Activated CD4-positive, alpha-beta T cell treated with anti-CD3 and anti-CD28 coated beads, Interleukin-2, Interleukin-4, amounts not matched to agents 100 ng/mL and 50 ng/mL, durations not matched to agents 16 hours and 8 hours (primary cell): ENCODE measurements at regions not wholly inside any gene's neighbourhood (a gene's known extent, or its start where the extent isn't known, plus 50 kb on each side); places are given as distances from the start of the nearest gene placed in this dataset.

Experiments used
- DNase-seq: peaks from one replicate; pipeline ENCODE4 v3.0.0-alpha.2; 2020; ENCODE audit warnings: low spot score

DNA sequence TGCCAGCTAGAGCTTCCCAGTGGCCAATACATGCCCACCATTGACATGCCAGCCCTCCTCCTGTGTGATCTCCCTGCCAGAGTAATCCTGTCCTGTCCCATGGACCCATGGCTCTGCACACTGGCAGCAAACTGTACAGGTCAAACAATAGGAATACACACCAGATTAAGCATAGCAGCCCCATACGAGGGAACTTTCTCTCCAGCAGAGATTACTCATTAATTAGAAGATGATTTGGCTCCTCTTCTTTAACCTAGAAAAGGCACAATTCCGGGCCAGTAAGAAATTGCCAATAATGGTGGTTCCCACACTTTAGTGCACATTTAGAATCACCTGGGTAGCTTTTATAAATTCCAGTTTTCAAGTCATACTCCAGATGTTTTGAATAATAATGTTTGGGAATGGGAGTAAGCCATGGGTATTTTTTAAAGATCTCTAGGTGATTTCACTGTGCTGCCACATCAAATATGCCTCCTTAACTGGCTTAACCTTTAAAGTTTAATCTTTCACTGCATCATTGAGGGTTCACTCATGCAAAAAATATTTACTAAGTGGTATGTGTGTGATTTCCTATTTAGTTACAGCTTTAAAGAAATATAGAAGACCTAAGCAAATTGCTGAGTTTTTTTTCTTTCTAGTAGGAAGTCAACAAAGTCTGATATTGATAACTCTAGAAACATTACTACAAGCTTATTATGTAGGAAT, 277.6 kb upstream of the NWD2 start:
- no peak for DNase-seq

DNA sequence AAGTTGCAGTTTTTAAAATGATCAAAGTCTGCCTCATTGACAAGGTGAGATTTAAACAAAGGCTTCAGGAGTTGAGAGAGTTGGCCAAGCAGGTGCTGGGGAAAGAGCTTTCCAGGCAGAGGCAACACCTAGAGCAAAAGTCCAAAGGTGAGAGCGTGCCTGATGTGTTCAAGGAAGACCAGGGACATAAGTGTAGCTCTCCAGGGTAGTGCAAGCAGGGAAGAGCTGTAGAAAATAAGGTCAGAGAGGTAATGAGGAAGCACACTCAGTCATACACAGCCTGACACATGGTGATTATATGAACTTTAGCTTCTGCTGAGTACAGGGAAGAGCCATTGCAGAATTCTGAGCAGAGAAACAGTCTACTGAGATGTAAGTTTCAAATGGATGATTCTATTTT, 265.0 kb upstream of the NWD2 start:
- DNase-seq, result no peak

DNA sequence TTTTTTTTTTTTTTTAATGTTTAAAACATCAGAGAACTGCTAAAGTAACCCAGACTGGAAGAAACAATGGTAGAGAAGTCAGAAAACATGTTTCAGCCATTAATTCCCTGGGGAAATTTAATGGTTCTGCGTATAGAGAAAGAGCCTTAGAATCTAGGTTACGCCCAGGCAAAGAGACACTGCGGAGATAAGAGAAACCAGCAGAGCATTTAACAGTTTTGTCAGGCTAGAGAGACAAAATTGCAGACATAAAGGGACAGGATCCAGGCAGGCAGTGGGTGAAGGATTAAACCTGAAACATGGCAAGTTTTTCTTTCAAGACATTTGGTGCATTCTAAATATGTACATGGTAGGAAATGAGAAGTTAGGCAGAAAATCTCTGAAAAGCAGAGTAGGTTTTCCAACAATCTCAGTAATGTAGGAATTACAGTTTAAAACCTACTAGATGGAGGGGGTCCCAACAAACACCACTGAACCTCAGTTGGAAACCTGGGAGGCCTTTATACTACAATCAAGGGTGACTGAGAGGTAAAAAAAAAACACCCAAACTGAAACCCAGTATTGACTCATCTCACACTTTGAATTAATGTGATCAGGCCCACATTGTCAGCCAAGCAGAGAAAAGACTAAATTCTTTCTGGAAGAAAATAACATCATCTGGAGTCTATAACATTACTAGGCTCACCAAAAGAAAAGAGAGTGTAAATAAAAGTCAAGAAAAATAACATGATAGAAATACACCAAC, 254.2 kb upstream of the NWD2 start:
- no peak for DNase-seq

DNA sequence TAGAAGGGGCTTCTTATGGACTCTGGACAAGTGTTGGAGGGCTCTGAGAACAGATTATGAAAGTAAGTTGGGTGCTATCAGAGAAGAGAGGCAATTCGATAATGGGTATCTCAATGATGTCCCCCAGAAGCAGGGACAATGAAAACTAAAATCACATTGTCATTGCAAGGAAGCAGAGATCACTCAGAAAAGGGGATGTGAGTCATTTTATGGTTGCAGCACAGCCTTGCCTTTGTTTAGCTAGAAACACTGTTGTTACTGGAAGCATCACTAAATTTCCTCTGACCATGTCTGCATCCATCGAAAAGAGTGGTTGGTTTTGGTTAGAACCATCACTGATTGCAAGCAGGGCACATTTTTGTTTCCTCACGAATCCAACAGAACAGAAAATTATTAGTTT, 246.8 kb upstream of the NWD2 start:
- DNase-seq, result peak; percentile 37

DNA sequence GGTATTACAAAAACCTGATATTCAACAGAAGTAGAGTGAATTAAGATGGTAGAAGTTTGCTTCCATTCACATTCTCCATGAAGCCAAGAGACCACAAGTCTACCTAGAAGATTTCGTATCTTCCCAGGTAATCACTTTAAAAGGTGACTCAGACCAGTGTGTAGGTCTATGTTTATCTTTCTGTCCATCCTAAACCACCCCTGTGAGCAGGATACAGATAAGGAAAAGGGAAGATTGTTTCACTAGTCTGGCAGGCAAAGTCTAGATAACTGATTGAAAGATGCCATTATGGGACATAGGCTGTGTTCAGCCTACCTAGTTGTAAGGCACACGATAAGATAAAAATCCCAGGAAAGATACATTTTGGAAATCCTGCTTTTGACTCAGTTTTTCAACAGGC, 244.3 kb upstream of the NWD2 start:
- no peak for DNase-seq

DNA sequence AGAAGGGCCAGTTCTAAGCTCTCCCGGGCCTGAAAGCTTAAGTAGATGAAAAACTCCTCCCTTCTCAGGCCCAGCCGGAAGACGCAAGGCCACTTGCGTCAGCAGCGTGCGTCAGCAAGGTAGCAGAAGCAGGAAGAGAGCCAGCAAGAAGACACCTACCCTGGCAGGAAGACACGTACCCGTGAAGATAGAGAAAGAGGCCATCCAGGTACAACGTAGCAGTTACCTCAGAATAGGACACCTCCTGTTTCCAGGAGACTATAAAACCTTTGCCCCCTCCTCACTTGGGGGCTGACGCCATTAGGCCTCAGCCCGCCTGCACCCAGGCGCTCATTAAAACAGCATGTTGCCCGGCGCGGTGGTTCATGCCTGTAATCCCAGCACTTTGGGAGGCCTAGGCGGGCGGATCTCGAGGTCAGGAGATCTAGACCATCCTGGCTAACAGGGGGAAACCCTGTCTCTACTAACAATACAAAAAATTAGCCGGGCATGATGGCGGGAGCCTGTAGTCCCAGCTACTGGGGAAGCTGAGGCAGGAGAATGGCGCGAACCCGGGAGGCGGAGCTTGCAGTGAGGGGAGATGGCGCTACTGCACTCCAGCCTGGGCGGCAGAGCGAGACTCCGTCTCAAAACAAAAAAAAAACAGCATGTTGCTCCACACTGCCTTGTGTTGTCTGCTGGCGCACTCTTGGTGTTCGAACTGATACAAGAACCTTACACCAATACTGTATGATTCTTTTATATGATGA, 242.7 kb upstream of the NWD2 start:
- no peak for DNase-seq

DNA sequence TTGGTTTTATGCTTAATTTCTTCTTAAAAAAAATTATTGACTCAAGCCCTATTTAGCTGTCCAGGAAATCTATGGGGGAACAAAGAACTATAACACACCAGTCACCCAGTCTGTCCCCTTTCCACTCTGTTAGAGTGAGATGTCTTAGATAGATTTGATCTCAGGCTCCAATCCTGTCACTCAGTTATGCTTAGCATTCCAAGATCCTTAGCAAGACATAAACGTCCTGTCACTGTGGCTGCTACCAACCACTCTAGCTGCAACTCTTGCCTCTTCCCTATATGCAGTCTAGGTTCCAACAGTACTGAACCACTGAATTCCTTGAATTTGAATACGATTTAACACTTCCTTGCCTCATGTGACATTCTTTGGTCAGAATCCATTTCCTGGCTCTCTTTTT, 241.9 kb upstream of the NWD2 start:
- no peak for DNase-seq

DNA sequence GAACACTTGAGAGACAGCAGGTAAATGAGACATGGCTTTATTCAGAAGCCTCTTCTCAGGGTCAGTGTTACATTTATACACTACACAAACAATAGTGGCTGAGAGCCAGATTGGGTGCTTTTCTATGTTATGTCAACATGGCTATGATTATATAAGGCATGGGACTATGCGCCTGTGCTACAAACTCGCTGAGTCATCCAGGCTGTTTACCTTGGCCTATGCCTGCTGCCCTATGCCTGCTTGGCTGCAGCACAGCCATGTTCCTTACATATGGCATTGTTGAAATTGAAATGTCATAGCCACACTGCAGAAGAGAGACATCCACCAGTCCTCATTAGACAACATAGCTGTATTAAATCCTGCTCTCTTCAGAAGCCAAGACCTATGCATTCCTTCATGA, 236.3 kb upstream of the NWD2 start:
- DNase-seq, result no peak

DNA sequence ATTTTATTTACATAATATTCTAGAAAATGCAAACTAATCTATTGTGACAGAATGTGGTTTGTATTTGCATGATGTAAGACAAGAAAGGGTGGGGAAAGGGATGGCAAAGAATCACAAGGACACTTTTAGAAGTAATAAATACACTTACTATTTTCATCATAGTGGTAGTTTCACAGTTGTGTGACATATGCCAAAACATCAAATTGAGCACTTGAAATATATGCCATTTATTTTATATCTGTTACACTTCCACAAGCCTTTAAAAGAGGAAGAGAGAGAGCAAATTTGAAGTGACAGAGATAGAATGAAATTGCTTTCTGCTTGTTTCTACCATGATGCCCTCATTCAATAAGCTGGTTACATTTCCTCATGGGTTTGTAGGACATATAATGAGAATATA, 230.0 kb upstream of the NWD2 start:
- no peak for DNase-seq

DNA sequence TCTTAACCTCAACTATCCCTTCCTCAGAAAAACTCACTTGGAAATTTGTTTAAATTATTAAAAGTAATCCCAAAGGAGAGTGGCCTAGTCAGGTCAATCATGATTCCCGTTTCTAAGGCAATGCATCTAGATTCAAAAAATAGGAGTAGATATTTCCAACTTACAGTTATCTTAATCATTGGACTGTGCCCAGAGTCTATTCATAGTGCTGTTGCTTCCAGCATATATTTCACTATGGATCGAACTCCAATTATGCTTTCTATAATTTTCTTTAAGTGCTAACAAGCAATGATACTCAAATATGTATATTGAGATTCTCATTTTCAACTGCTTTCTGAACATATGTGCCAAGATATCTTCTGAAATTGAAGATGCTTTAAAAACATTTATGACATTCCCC, 229.2 kb upstream of the NWD2 start:
- no peak for DNase-seq

DNA sequence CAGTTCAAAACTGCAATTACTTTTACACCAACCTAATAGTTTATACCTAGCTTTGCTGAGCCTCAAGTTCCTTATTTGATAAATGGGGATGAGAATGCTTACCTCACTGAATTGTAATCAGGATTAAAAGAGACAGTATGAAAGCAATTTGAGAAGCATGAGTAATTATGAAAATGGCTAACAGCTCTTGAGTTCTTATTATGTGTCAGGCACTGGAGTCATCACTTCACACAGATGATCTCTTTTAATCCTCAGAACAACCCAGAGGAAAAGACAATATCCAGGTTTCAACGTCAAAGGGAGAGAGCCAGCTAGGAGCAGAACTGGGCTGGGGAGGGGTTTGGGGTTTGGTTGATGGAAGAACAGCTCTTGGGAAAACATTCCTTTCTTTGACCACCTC, 221.0 kb upstream of the NWD2 start:
- DNase-seq, result peak; percentile 16

DNA sequence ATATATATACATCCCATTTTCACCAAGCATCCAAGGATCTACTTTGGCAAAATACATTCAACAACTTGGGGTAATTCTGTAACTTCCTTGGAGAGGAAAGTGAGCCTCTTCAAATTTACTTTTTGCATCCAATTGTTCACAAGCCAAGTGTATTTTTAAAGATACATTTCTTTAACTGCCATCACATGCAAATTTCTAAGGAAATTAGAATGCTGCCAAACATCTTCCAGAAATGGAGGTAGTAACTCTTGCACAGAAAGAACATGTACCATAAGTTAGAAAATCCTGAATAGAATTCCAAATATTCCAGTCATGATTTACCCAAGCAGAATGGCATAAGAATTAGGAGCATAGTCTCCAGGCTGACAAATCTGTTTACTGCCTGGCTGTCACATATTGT, 220.5 kb upstream of the NWD2 start:
- DNase-seq, result no peak

DNA sequence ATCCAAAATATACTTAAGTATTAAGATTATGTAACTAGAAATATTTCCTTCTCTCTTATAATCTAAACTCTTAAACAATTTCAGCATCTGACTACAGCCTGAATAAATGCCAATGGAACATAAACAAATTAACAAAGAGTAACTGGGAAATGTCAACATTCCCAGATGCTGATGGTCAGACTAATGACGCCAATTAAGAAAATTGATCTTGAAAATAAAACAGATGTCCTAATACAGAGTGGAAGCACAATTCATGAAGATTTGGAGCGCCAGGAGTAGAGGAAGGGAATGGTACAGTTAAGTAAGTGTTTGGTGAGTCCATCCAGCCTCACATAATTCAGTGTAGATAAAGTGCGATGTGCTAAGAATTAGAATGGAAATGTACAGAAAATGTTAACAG, 203.7 kb upstream of the NWD2 start:
- no peak for DNase-seq

DNA sequence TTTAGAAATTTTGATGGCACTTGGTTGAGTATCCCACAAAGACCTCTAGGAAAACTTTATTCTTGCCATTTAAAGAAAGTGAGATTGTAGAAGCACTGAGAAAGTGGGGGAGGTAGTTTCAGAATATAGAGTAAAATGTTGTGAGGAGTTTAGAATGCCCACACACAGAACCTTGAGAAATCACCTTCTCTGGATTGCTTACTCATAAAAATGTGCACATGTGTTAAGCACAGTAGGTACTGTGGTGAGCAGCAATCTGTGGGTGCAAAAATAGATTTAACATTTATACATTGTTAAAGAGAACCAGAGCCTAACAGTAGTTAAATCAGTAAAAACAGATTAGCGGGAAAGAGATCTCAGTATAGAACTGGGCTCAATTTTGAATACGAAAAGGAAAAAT, 201.2 kb upstream of the NWD2 start:
- DNase-seq, result no peak

DNA sequence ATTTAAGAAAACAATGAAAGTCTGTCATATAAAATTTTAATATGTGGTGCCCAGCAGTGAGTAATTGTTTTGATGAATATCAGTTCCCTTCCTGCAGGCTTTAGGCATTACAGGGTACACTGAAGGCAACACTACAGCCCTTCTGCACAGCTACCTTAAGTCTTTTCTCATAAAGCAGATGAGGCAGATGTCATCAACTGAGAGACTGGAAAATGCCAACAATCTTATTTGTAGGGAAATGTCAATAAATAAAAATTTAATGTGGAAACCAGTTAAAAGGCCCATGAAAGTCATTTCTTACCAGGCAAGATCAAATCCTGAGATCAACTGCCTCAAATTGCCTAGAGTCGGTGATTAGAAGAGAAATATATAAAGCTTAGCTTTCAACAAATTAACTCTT, 193.4 kb upstream of the NWD2 start:
- DNase-seq, result no peak

DNA sequence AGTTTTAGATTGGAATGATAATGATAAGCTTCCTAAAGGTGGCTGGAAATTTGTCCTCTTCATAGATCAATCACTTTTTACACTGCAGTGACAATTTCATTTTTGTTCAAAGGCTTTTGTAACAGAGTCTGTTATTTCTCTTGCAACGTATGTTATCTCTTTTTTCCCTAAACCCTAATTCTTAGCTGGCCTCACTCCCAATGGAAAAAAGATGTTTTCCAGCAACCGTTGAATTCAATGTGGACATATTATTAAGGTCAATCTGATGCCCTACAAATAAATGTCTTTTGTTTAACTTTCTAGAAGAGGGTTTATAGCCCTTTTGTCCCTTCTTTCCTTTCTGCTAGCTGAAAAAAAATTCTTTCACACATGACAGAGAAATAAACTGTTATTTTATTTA, 192.7 kb upstream of the NWD2 start:
- no peak for DNase-seq

DNA sequence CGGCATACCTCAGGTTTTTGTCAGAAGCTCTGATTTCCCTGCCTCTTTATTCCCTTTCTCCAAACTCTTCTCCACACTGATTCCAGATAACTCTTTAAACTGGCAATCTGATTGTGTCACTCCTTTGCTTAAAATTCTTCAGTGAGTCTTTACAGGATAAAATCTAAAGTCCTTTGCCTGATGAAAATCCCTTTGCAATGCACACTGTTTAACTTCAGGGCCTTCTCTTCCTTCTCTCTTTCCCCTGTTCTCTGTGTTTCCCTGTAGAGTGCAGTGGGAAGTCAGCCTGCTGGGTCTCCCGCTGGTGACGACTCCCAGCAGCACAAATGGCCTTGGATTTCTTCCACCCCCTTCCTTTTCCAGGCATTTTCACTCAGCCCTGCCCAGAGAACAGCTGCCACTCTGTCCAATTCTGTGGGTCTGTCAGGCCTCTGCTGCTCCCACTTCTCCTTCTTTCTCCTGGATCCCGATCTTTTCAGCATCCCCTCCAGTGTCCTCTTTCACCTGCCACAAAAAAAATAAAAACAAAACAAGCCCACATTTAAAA, 189.9 kb upstream of the NWD2 start:
- no peak for DNase-seq

DNA sequence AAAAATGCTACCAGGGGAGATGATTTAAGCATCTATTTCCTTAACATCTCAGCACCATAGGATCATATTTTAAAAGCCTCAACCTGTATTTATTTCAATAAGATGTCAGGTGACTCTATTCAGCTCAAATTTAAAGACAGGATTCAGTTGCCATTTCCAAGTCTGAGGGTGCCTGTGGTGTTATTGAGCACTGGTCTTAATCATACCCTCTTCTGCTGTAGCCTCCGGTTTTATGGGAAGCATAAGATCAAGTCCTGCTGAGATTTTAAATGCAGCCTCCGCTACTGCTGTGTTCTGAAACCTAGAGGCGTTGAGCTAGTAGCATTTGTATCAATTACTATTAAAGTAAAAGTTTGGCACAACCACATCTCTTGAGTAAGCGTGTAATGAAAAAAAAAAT, 185.7 kb upstream of the NWD2 start:
- DNase-seq, result no peak

DNA sequence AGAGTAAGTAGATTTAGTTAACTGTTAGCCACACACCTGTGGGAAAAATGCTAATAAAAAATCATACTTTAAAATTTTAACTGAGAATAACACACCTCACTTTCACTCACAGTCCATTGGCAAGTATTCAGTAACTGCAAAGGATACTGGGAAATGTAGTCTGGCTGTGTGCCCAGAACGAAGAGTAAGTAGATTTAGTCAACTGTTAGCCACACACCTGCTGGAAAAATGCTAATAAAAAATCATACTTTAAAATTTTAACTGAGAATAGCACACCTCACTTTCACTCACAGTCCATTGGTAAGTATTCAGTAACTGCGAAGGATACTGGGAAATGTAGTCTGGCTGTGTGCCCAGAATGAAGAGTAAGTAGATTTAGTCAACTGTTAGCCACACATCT, 178.4 kb upstream of the NWD2 start:
- no peak for DNase-seq

DNA sequence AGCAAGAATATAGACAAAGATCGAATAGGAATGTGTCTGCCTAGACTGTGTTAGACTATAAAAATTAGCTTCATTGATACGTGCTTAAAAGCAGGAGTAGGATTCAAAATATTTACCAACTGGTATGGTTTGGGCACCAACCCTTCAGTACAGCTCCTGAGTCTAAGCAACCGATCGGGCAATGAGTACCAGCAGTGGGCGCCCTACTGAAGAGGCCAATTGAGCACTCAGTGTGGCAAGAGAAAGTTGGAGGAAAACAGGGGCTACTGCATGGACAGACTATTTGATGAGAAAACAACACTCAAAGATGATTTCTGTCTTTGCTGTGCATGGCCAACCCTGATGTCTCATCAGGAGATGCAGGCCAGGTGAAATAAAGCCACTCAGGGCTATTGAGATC, 176.0 kb upstream of the NWD2 start:
- no peak for DNase-seq

DNA sequence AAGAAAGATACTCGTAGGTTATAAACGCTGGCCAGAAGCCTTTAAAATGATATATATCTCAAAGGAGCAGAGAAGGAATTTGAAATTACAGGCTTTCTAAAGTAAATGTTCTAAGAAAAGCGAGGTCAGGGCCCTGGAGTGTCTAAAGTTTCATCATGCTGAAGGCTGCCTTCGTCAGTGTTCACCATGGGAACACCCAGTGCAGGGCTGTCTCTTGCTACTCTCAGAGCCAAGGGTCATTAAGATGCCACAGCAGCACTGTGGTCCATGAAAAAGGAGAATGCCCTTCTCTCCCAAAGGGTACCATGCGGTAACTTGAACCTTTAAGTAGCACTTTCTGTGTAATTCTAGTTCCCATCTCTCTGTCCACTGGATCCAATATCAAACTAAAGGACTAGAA, 174.5 kb upstream of the NWD2 start:
- DNase-seq, result no peak

DNA sequence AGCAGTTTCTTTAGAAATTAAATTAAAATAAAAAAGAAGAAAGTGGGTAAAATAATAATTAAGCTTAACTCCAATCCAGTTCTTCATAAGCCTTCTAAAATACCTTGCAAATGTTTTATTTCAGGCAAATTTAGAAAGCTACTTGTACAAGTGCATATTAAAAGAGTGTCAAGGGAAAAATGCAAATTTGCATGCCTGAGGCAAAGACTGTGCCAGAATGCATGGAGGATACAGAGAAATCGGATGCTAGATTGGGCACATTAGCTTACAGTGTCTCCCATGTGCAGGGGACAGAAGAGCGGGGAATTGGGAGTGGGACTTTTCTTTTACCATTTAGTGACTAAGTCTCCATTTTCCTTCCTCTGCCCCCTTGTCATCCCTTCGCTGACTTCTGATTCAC, 173.0 kb upstream of the NWD2 start:
- no peak for DNase-seq

DNA sequence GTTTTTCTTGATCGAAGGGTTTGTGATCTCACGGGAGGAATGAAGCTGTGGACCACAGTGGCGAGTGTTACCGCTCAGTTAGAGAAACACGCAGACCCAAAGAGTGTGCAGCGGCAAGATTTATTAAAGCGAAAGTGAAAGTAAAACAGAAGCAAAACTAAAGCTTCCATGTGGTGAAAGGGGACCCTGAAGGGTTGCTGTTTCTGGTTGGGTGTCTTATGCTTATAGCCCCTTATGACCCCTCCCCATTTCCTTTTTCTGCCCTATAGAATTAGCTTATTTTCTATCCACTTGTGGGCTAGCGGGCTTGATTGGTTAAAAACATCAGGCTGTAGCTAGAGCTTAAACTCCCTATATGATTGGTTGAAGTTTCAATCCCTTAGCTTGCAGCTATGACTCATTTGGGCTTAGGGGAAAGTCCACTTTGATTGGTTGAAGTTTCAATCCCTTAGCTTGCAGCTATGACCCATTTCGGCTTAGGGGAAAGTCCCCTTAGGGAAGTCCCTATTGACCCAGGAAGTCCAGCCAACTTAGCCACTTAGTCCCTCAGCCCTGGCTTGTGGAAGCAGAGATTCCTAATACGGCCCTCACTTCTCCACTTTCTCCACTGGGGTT, 171.2 kb upstream of the NWD2 start:
- DNase-seq, result no peak
